ENCODE measurements at regions not wholly inside any gene's neighbourhood (a gene's known extent, or its start where the extent isn't known, plus 50 kb on each side); places are given as distances from the start of the nearest gene placed in this dataset.

- peaks cover 2% of the 10 kb centered on the region; the same call in 1 of the 2 replicates for H3K9me3 ChIP-seq
- no peaks in the 10 kb centered on the region for H3K4me1 ChIP-seq
- H3K27me3 ChIP-seq (ENCODE audit: low read depth): no peaks in the 10 kb centered on the region
- no peak for DNase-seq (ENCODE audit: low spot score in 2 of 2)
- no peaks in the 10 kb centered on the region for H3K36me3 ChIP-seq (replicated peaks)
- no peak overlapping the region for H3K4me3 ChIP-seq
- in situ Hi-C loops (cut with MboI; ENCODE audit: low sequenced_read_pairs): no loop called here
These were observed 61.3 kb upstream of the VCX2 start for GRCh38 chrX:8232406-8232805.

GRCh38 chrX:8233091-8233490, 62.0 kb upstream of the VCX2 start:
- no peaks in the 10 kb centered on the region for H3K4me1 ChIP-seq
- no peaks in the 10 kb centered on the region for H3K36me3 ChIP-seq (replicated peaks)
- H3K4me3 ChIP-seq: no peak overlapping the region
- peaks cover 2% of the 10 kb centered on the region; the same call in 1 of the 2 replicates for H3K9me3 ChIP-seq
- in situ Hi-C loops (cut with MboI; ENCODE audit: low sequenced_read_pairs): no loop called here
- no peaks in the 10 kb centered on the region for H3K27me3 ChIP-seq (ENCODE audit: low read depth)
- DNase-seq (ENCODE audit: low spot score in 2 of 2): no peak

GRCh38 chrX:8235026-8235425, 64.0 kb upstream of the VCX2 start:
- Histone ChIP-seq H3K4me1 (no peaks in the 10 kb centered on the region), H3K4me3 (no peak overlapping the region), H3K27me3 (ENCODE audit: low read depth) (no peaks in the 10 kb centered on the region), H3K9me3 (peaks cover 2% of the 10 kb centered on the region; the same call in 1 of the 2 replicates), H3K36me3 (replicated peaks) (no peaks in the 10 kb centered on the region)
- DNase-seq (ENCODE audit: low spot score in 2 of 2): no peak
- in situ Hi-C loops (cut with MboI; ENCODE audit: low sequenced_read_pairs): no loop called here

- no peaks in the 10 kb centered on the region for H3K36me3 ChIP-seq (replicated peaks)
- in situ Hi-C loops (cut with MboI; ENCODE audit: low sequenced_read_pairs): no loop called here
- DNase-seq (ENCODE audit: low spot score in 2 of 2): no peak
- H3K4me3 ChIP-seq: no peak overlapping the region
- H3K27me3 ChIP-seq (ENCODE audit: low read depth): no peaks in the 10 kb centered on the region
- no peaks in the 10 kb centered on the region for H3K4me1 ChIP-seq
- H3K9me3 ChIP-seq: peaks cover 4% of the 10 kb centered on the region; the same call in 1 of the 2 replicates
These were observed 66.7 kb upstream of the VCX2 start for GRCh38 chrX:8237718-8238117.

- Histone ChIP-seq H3K4me1 (no peaks in the 10 kb centered on the region), H3K9me3 (peaks cover 3% of the 10 kb centered on the region; the same call in 1 of the 2 replicates), H3K4me3 (no peak overlapping the region), H3K27me3 (ENCODE audit: low read depth) (no peaks in the 10 kb centered on the region), H3K36me3 (replicated peaks) (no peaks in the 10 kb centered on the region)
- in situ Hi-C loops (cut with MboI; ENCODE audit: low sequenced_read_pairs): no loop called here
- DNase-seq (ENCODE audit: low spot score in 2 of 2): no peak
These were observed 71.5 kb upstream of the VCX2 start for GRCh38 chrX:8242431-8243020.

GRCh38 chrX:8244301-8244700, 73.2 kb upstream of the VCX2 start:
- DNase-seq (ENCODE audit: low spot score in 2 of 2): no peak
- no peak overlapping the region for H3K4me3 ChIP-seq
- no peaks in the 10 kb centered on the region for H3K4me1 ChIP-seq
- peaks cover 3% of the 10 kb centered on the region; the same call in 1 of the 2 replicates for H3K9me3 ChIP-seq
- H3K27me3 ChIP-seq (ENCODE audit: low read depth): no peaks in the 10 kb centered on the region
- no peaks in the 10 kb centered on the region for H3K36me3 ChIP-seq (replicated peaks)
- in situ Hi-C loops (cut with MboI; ENCODE audit: low sequenced_read_pairs): no loop called here

GRCh38 chrX:8245411-8245810, 74.3 kb upstream of the VCX2 start:
- Histone ChIP-seq H3K36me3 (replicated peaks) (no peaks in the 10 kb centered on the region), H3K27me3 (ENCODE audit: low read depth) (no peaks in the 10 kb centered on the region), H3K9me3 (peaks cover 3% of the 10 kb centered on the region; the same call in 1 of the 2 replicates), H3K4me1 (no peaks in the 10 kb centered on the region), H3K4me3 (no peak overlapping the region)
- DNase-seq (ENCODE audit: low spot score in 2 of 2): no peak
- in situ Hi-C loops (cut with MboI; ENCODE audit: low sequenced_read_pairs): no loop called here

GRCh38 chrX:8253096-8253495, 82.0 kb upstream of the VCX2 start:
- H3K4me3 ChIP-seq: no peak overlapping the region
- no peaks in the 10 kb centered on the region for H3K27me3 ChIP-seq (ENCODE audit: low read depth)
- no peak for DNase-seq (ENCODE audit: low spot score in 2 of 2)
- H3K36me3 ChIP-seq (replicated peaks): no peaks in the 10 kb centered on the region
- no peaks in the 10 kb centered on the region for H3K4me1 ChIP-seq
- in situ Hi-C loops (cut with MboI; ENCODE audit: low sequenced_read_pairs): no loop called here
- H3K9me3 ChIP-seq: no peaks in the 10 kb centered on the region

- H3K36me3 ChIP-seq (replicated peaks): no peaks in the 10 kb centered on the region
- H3K9me3 ChIP-seq: no peaks in the 10 kb centered on the region
- in situ Hi-C loops (cut with MboI; ENCODE audit: low sequenced_read_pairs): no loop called here
- no peaks in the 10 kb centered on the region for H3K4me1 ChIP-seq
- H3K4me3 ChIP-seq: no peak overlapping the region
- H3K27me3 ChIP-seq (ENCODE audit: low read depth): no peaks in the 10 kb centered on the region
- DNase-seq (ENCODE audit: low spot score in 2 of 2): no peak
These were observed 83.3 kb upstream of the VCX2 start for GRCh38 chrX:8254401-8254800.

GRCh38 chrX:8272821-8273220, 101.8 kb upstream of the VCX2 start:
- in situ Hi-C loops (cut with MboI; ENCODE audit: low sequenced_read_pairs): no loop called here
- no peak for DNase-seq (ENCODE audit: low spot score in 2 of 2)

GRCh38 chrX:8273451-8273895, 102.4 kb upstream of the VCX2 start:
- no peak for DNase-seq (ENCODE audit: low spot score in 2 of 2)
- H3K27me3 ChIP-seq (ENCODE audit: low read depth): no peaks in the 10 kb centered on the region
- H3K4me1 ChIP-seq: no peaks in the 10 kb centered on the region
- H3K9me3 ChIP-seq: no peaks in the 10 kb centered on the region
- no peaks in the 10 kb centered on the region for H3K36me3 ChIP-seq (replicated peaks)
- no peak overlapping the region for H3K4me3 ChIP-seq
- in situ Hi-C loops (cut with MboI; ENCODE audit: low sequenced_read_pairs): no loop called here

More at GRCh38 chrX:8272821-8273220, 101.8 kb upstream of the VCX2 start:
- no peaks in the 10 kb centered on the region for H3K4me1 ChIP-seq
- H3K4me3 ChIP-seq: no peak overlapping the region
- H3K36me3 ChIP-seq (replicated peaks): no peaks in the 10 kb centered on the region
- H3K9me3 ChIP-seq: no peaks in the 10 kb centered on the region
- H3K27me3 ChIP-seq (ENCODE audit: low read depth): no peaks in the 10 kb centered on the region

GRCh38 chrX:8274170-8274569, 103.1 kb upstream of the VCX2 start:
- Histone ChIP-seq H3K4me1 (no peaks in the 10 kb centered on the region), H3K36me3 (replicated peaks) (no peaks in the 10 kb centered on the region), H3K27me3 (ENCODE audit: low read depth) (no peaks in the 10 kb centered on the region), H3K4me3 (no peak overlapping the region), H3K9me3 (no peaks in the 10 kb centered on the region)
- DNase-seq (ENCODE audit: low spot score in 2 of 2): no peak
- in situ Hi-C loops (cut with MboI; ENCODE audit: low sequenced_read_pairs): no loop called here

- H3K4me1 ChIP-seq: no peaks in the 10 kb centered on the region
- in situ Hi-C loops (cut with MboI; ENCODE audit: low sequenced_read_pairs): no loop called here
- no peak for DNase-seq (ENCODE audit: low spot score in 2 of 2)
- no peaks in the 10 kb centered on the region for H3K9me3 ChIP-seq
- no peaks in the 10 kb centered on the region for H3K27me3 ChIP-seq (ENCODE audit: low read depth)
- no peak overlapping the region for H3K4me3 ChIP-seq
- H3K36me3 ChIP-seq (replicated peaks): no peaks in the 10 kb centered on the region
These were observed 107.5 kb upstream of the VCX2 start for GRCh38 chrX:8278557-8278956.

GRCh38 chrX:8279323-8279722, 108.3 kb upstream of the VCX2 start:
- no peaks in the 10 kb centered on the region for H3K4me1 ChIP-seq
- in situ Hi-C loops (cut with MboI; ENCODE audit: low sequenced_read_pairs): no loop called here
- no peak for DNase-seq (ENCODE audit: low spot score in 2 of 2)

GRCh38 chrX:8284131-8284530, 113.1 kb upstream of the VCX2 start:
- Histone ChIP-seq H3K27me3 (ENCODE audit: low read depth) (no peaks in the 10 kb centered on the region), H3K4me1 (no peaks in the 10 kb centered on the region), H3K36me3 (replicated peaks) (no peaks in the 10 kb centered on the region), H3K9me3 (no peaks in the 10 kb centered on the region), H3K4me3 (no peak overlapping the region)
- DNase-seq (ENCODE audit: low spot score in 2 of 2): no peak
- in situ Hi-C loops (cut with MboI; ENCODE audit: low sequenced_read_pairs): no loop called here

More at GRCh38 chrX:8279323-8279722, 108.3 kb upstream of the VCX2 start:
- Histone ChIP-seq H3K27me3 (ENCODE audit: low read depth) (no peaks in the 10 kb centered on the region), H3K4me3 (no peak overlapping the region), H3K36me3 (replicated peaks) (no peaks in the 10 kb centered on the region), H3K9me3 (no peaks in the 10 kb centered on the region)
